ENCODE measurements at regions not wholly inside any gene's neighbourhood (a gene's known extent, or its start where the extent isn't known, plus 50 kb on each side); places are given as distances from the start of the nearest gene placed in this dataset.

GRCh38 chr4:112956484-112956896 lies 93.0 kb upstream of the ANK2 start:
- TF ChIP-seq CTCF (IDR thresholded peaks at IDR 0.05) = no peak
- TF ChIP-seq POLR2A (IDR thresholded peaks at IDR 0.05) = no peak
- TF ChIP-seq POLR2AphosphoS5 (IDR thresholded peaks at IDR 0.05) = no peak
